DMS79 (cell line): ENCODE measurements at regions not wholly inside any gene's neighbourhood (a gene's known extent, or its start where the extent isn't known, plus 50 kb on each side); places are given as distances from the start of the nearest gene placed in this dataset.

ENCODE experiments used
- DNase-seq: peaks from one replicate; lab custom pipeline; 2025; lab: John Stamatoyannopoulos, UW

DNA sequence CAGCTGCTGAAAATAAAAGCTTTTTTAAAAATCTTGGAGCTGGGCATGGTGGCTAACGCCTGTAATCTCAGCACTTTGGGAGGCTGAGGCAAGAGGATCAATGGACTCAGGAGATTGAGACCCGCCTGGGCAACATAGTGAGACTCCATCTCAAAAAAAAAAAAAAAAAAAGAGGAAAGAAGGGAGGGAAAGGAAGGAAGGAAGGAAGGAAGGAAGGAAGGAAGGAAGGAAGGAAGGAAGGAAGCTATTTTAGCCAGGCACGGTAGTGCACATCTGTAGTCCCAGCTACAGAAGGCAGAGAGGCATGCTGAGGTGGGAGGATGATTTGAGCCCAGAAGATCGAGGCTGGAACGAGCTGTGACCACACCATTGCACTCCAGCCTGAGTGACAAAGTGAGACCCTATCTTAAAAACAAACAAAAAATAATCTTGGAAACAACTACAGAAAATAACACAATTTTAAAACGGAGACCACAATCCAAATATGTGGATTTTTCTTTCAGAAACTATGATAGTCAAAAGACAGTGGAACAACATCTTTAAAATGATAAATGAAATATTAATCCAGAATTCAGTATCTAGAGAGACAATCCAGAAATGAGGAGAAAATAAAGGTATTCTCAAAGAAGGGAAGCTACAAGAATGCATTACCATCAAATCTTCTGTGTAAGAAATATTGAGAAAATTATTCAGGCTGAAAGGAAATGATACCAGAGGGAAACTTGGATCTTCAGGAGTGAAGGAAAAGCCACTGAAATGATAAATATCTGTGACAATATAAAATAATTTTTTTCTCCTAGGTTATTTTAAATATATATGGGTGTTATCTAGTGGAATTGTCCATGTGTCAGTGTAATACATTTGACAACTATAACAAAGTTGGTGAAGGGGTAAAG, 182.0 kb downstream of the GPX5 start:
- no peak for DNase-seq

GRCh38 chr6:28709478-28710349, 184.0 kb downstream of the GPX5 start:
- no peak for DNase-seq

- DNase-seq = no peak
Measured at GRCh38 chr6:28710466-28711191, 184.9 kb downstream of the GPX5 start.

DNA sequence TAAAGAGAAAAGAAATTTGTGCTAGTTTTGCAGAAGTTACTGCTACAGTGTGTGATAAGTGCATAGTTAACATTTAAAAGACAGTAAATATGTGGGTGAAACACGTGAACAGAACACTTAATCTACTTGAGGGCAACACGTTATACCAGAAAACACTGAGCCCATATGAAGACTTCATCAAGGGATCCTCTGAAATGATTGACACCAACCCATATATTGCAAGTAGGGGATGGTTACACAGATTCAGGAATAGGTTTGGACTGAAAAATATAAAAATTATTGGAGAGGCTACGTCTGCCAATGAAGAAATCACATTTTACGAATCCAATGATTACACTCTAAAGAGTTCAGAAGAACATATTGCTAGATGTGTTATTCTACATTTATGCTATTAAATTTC, 185.6 kb downstream of the GPX5 start:
- DNase-seq = no peak

- DNase-seq = no peak
Measured at GRCh38 chr6:28711788-28712341, 186.2 kb downstream of the GPX5 start.

GRCh38 chr6:28712982-28713381, 187.3 kb downstream of the GPX5 start:
- no peak for DNase-seq

- DNase-seq = no peak
Measured at GRCh38 chr6:28719275-28719940, 193.7 kb downstream of the GPX5 start.

GRCh38 chr6:28720357-28721231, 194.9 kb downstream of the GPX5 start:
- no peak for DNase-seq

DNA sequence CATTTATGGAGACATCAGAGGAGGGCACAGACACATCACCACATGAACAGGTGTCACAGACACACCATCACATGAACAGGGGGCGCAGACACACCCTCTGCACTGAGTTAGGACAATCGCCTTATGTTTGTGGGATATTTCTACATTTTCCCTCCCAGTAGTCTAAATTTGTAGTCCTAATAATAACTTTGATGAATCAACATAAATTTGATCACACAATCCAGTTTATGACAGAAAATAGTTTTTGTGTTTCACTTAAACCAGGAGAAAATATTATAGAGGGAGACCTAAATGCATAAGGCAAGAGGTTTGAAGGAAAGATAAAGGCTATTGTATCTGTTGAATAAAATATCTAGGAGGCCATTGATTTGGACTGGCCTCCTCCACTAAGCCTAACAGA, 195.7 kb downstream of the GPX5 start:
- no peak for DNase-seq

DNA sequence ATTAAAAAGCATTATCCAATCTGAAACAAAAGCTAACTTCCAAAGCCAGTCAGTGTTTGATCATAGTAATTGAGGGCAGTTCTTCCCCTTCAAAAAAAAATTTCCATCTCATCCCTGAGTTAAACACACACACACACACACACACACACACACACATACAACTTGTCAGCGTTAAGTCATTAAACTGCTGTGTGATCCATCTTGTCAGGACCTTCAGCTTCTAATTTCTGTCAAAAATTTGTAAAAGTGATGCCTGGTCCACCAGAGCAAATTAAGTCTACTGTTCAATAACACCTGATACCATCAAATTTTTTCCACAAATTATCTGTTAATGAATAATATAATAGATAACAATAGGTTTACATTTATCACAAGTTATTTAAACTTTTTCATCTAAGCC, 198.7 kb downstream of the GPX5 start:
- no peak for DNase-seq

DNA sequence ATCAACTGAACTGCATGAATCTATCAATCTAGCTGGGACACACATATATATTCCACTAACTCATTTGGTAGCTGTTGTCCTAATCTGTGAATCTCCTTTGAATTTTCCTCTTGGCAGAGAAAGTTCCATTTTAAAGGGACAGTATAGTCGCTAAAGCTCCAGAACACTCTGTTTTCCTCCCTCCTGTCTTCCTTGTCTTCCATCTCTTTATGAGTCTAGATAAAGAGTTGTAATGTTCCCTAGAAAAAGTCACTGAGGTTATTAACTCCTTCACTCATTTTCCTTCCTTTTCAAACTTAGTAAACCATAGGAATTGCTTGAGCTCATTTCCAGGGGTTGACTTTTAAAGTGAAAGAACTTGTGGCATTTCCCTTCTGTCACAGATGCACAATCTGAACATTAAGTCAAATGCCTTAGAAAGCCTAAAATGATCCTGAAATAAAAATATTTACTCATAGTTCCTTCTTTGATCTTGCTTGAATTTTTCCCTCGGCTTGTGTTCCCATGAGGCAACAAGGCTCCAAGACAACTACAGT, 198.4 kb downstream of the TRIM27 start:
- no peak for DNase-seq

DNA sequence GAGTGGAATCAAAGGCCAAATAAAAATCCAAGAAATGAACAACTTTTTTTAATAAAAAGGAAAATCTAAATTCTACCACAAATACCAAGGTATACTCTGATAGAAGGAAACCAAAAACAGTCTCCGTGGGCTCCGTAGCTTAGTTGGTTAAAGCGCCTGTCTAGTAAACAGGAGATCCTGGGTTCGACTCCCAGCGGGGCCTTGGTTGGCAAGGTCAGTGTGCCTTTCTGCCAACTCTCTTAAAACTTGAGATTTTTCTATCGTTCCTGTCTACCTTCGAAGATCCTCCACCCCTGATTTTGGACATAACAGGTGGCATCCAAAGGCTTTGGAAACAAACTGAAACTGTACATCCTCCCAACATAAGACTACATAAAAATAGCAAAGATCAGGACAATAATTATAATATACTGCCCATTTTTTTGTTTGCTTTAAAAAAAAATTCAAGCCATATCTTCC, 197.9 kb downstream of the TRIM27 start:
- no peak for DNase-seq

DNA sequence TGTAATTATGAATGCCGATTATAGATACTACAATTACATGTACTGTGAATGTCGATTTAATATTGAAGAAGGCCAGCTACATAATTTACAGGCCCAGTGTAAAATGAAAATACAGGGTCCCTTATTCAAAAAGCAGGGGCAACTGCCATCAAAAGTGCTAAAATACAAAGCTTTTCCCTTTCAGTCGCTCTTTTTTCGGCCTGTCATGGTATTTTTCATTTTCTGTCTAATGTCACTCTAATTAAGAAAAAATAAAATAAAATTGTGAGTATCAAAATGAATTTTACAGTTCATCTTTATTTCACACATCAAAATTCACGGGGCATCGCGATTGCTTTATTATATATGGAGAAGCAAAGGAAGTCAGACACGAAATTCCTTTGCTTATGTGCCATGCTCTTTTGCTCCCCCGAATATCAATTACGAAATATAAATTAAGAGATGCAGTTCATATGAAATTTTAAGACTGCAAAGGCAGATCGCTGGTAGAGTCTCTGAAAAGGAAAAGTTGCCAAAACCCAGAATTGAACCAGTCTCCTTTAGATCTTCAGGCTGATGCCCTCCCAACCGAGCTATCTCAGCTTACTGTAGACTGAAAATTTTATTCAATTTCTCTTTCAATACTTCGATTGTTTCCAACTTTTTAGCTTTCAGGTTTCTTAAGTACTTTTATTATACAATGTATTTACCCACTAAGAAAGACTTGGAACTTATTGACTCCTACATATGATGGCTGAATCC, 197.0 kb downstream of the TRIM27 start:
- DNase-seq = no peak

- no peak for DNase-seq
Measured at GRCh38 chr6:28727559-28728211, 196.1 kb downstream of the TRIM27 start.

DNA sequence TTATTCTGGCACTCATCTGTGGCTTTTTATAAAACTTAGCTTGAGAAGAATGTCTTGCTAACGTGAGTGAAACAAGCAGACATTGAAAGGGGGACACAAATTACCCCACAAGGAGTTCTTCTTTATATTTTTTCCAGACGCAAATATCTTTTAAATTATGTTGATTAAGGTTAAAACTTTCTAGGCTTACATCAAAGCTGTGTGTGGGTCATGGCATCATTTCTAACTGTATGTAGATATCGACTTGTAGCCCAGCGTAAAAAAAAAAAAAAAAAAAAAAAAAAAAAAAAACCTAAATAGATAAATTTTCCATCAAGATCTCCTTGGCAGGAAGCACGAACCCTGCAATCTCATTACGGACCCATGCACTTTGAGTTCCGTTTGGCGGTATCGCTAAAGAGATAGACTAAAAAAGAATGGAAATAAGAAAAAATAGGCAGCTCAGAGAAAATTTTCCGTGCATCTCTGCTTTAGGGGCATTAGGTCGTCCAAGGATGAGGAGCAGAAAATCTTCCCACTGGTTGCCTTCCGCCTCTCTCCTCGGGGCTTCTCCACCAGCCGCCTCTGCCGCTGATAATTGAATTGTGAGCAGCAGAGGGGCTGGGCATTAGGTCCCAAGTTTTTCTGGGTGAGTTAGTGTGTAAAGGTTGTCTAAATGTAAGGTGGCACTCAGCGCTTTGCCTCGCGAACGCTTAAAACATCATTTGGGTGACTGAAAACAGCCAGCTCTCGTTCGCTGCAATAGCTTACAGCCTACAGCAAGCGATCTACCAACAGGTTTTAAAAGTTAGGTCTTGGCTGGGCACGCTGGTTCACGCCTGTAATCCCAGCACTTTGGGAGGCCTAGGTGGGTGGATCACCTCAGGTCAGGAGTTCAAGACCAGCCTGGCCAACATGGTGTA, 194.0 kb downstream of the TRIM27 start:
- no peak for DNase-seq

DNA sequence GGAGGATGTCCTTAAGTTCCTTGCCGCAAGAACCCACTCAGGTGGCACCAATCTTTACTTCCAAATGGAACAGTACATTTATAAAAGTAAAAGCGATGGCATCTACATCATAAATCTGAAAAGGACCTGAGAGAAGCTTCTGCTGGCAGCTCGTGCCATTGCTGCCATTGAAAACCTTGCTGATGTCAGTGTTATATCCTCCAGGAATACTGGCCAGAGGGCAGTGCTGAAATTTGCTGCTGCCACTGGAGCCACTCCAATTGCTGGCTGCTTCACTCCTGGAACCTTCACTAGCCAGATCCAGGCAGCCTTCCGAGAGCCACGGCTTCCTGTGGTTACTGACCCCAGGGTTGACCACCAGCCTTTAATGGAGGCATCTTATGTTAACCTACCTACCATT, 191.7 kb downstream of the TRIM27 start:
- DNase-seq = no peak

DNA sequence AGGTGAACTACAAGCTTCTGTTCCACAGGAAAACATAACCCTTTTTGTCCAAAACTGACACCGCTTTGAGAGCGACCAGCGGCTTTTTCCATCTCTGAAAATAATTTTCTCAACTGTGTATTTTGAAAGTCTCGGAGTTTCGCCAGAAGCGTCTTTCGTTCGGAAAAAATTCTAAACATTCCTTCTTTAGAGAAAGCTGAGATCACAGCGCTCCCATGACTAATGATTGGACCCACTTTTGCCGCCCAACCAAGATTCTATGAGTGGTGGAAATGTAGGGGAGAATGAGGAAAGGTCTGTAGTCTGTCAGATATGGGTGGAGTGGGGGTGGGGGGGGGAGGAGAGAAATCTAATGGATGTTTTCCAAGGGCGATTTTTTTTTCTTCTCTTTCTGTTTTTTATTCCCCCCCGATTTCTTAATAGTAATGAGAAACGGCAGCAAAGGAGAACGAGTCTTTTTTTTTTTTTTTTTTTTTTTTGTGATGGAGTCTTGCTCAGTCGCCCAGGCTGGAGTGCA, 189.3 kb downstream of the TRIM27 start:
- DNase-seq = no peak

- no peak for DNase-seq
Measured at GRCh38 chr6:28736121-28736520, 187.7 kb downstream of the TRIM27 start.
